ENCODE measurements at regions not wholly inside any gene's neighbourhood (a gene's known extent, or its start where the extent isn't known, plus 50 kb on each side); places are given as distances from the start of the nearest gene placed in this dataset.

DNA sequence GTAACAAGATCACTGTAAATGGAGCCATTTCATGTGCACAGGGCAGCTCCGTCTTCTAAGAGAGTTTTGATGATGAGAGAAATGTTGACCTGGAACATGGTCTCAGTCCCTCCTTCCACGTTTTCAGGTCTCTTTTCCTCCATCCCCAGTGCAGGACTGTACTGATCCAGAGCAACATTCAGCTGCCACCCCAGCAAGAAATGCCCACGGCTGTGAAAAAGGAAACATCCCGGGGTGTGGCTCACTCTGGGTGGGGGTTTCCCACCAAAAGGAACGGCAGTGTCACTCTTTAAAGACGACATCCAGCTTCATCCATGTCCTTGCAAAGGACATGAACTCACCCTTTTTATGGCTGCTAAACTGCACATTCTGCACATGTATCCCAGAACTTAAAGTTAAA, 92.6 kb downstream of the ERMARD start (continued):
- TF ChIP-seq FOXJ3 (CRISPR knock-in tag; IDR thresholded peaks at IDR 0.05) (no peak), GABPA (IDR thresholded peaks at IDR 0.05; ENCODE audit: low read depth) (no peak), MEF2A (IDR thresholded peaks at IDR 0.05; ENCODE audit: borderline replicate concordance, low read depth) (no peak), RAD21 (IDR thresholded peaks at IDR 0.05; ENCODE audit: low read length) (no peak), TCF12 (IDR thresholded peaks at IDR 0.05) (no peak)
- TF ChIP-seq, protein P1, sequence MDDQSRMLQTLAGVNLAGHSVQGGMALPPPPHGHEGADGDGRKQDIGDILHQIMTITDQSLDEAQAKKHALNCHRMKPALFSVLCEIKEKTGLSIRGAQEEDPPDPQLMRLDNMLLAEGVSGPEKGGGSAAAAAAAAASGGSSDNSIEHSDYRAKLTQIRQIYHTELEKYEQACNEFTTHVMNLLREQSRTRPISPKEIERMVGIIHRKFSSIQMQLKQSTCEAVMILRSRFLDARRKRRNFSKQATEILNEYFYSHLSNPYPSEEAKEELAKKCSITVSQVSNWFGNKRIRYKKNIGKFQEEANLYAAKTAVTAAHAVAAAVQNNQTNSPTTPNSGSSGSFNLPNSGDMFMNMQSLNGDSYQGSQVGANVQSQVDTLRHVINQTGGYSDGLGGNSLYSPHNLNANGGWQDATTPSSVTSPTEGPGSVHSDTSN (IDR thresholded peaks at IDR 0.05), result no peak
- TF ChIP-seq, protein P2, sequence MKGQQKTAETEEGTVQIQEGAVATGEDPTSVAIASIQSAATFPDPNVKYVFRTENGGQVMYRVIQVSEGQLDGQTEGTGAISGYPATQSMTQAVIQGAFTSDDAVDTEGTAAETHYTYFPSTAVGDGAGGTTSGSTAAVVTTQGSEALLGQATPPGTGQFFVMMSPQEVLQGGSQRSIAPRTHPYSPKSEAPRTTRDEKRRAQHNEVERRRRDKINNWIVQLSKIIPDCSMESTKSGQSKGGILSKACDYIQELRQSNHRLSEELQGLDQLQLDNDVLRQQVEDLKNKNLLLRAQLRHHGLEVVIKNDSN (IDR thresholded peaks at IDR 0.05; ENCODE audit: borderline replicate concordance, low read depth), result no peak

DNA sequence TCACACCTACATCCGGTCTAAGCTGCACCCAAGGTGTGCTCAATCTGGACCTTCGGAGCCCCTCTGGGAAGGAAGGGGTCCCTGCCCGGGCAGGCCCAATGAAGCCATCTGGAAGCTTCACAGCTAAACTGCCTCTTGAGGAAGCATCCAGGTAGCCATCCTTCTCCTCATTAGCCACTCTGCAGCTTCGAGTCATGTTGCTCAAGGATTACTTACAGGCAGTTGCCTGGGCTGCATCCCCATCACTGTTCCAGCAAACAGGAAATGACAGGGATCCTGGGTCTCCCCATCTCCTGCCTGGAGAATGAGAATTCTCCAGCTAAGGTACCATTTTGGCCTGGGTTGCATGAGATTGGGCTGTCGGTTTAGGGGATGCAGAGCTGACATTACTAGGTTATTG, 91.7 kb downstream of the ERMARD start:
- TF ChIP-seq, protein P1 (IDR thresholded peaks at IDR 0.05), result no peak
- TF ChIP-seq JUND (IDR thresholded peaks at IDR 0.05) (no peak), TCF12 (IDR thresholded peaks at IDR 0.05) (no peak), POLR2AphosphoS5 (IDR thresholded peaks at IDR 0.05; ENCODE audit: low read depth, low read length) (no peak), SMC3 (IDR thresholded peaks at IDR 0.05; ENCODE audit: low read depth, low read length) (no peak), RFX5 (IDR thresholded peaks at IDR 0.05; ENCODE audit: low read length) (no peak), EP300 (IDR thresholded peaks at IDR 0.05; ENCODE audit: borderline replicate concordance in 1 of 2, low read depth in 1 of 2, low read length in 1 of 2) (no peak), FOXM1 (IDR thresholded peaks at IDR 0.05; ENCODE audit: low read depth) (no peak), FOSL2 (IDR thresholded peaks at IDR 0.05; ENCODE audit: borderline replicate concordance, low read depth) (no peak), GATA2 (CRISPR knock-in tag; IDR thresholded peaks at IDR 0.05) (no peak), MEF2A (IDR thresholded peaks at IDR 0.05; ENCODE audit: borderline replicate concordance, low read depth) (no peak), SIN3A (IDR thresholded peaks at IDR 0.05; ENCODE audit: borderline replicate concordance, low read depth, low read length) (no peak), TAF1 (IDR thresholded peaks at IDR 0.05; ENCODE audit: borderline replicate concordance, low read depth, low read length) (no peak), MXI1 (IDR thresholded peaks at IDR 0.05; ENCODE audit: low read depth, low read length) (no peak), GABPA (IDR thresholded peaks at IDR 0.05; ENCODE audit: low read depth) (no peak)
- TF ChIP-seq, protein P3, sequence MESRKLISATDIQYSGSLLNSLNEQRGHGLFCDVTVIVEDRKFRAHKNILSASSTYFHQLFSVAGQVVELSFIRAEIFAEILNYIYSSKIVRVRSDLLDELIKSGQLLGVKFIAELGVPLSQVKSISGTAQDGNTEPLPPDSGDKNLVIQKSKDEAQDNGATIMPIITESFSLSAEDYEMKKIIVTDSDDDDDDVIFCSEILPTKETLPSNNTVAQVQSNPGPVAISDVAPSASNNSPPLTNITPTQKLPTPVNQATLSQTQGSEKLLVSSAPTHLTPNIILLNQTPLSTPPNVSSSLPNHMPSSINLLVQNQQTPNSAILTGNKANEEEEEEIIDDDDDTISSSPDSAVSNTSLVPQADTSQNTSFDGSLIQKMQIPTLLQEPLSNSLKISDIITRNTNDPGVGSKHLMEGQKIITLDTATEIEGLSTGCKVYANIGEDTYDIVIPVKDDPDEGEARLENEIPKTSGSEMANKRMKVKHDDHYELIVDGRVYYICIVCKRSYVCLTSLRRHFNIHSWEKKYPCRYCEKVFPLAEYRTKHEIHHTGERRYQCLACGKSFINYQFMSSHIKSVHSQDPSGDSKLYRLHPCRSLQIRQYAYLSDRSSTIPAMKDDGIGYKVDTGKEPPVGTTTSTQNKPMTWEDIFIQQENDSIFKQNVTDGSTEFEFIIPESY (IDR thresholded peaks at IDR 0.05; ENCODE audit: borderline replicate concordance, low read depth), result no peak
- TF ChIP-seq, protein P4, sequence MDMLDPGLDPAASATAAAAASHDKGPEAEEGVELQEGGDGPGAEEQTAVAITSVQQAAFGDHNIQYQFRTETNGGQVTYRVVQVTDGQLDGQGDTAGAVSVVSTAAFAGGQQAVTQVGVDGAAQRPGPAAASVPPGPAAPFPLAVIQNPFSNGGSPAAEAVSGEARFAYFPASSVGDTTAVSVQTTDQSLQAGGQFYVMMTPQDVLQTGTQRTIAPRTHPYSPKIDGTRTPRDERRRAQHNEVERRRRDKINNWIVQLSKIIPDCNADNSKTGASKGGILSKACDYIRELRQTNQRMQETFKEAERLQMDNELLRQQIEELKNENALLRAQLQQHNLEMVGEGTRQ (IDR thresholded peaks at IDR 0.05; ENCODE audit: borderline replicate concordance, low read depth, low read length), result no peak
- 17% methylated on average over 3 of the region's 5 CpGs for WGBS (ENCODE audit: low lambda C conversion rate)
- Histone ChIP-seq H3K4me2 (no peak overlapping the region), H3K27me3 (ENCODE audit: insufficient read depth) (no peaks in the 10 kb centered on the region; the same call in 1 of the 2 replicates), H3K27ac (ENCODE audit: low read depth in 2 of 2, low read length in 1 of 2) (no peak overlapping the region), H3K9me2 (no peaks in the 10 kb centered on the region), H3K9ac (no peak overlapping the region), H3F3A (replicated peaks; ENCODE audit: insufficient read depth) (no peaks in the 10 kb centered on the region), H3K9me3 (no peaks in the 10 kb centered on the region), H2AFZ (ENCODE audit: low read depth) (no peak overlapping the region), H3K4me3 (ENCODE audit: low read depth in 2 of 2, low read length in 1 of 2) (no peak overlapping the region), H3K4me1 (ENCODE audit: control insufficient read depth in 1 of 2, insufficient read depth in 2 of 2, low read depth in 1 of 2, low read length in 1 of 2) (peaks cover 0 to 13% of the 10 kb centered on the region in 2 experiments; a peak in 1 of 4 replicates), H3K36me3 (replicated peaks in 1 of 2; ENCODE audit: control insufficient read depth in 1 of 2, insufficient read depth in 2 of 2, low read length in 1 of 2) (no peaks in the 10 kb centered on the region), H4K20me1 (ENCODE audit: insufficient read depth) (no peaks in the 10 kb centered on the region), H3K79me2 (ENCODE audit: insufficient read depth) (no peaks in the 10 kb centered on the region)
- no peak for DNase-seq
- ChIA-PET POLR2A (no interaction called here), CTCF (interaction anchor here (1.3 to 3.4 kb wide), 3 partner anchors 11 to 687 kb away, joined by 4 to 28 read pairs (median 6); no protein-coding TSS in a partner anchor)

Measured in SK-N-SH (cell line).